SK-N-MC (cell line): ENCODE measurements at regions not wholly inside any gene's neighbourhood (a gene's known extent, or its start where the extent isn't known, plus 50 kb on each side); places are given as distances from the start of the nearest gene placed in this dataset.

ENCODE experiments used
- EZH2 ChIP-seq: fragments of 200-600 bp; sonication (generic); IDR thresholded peaks from one replicate; pipeline ENCODE4 v1.6.1; 2017; ENCODE audit warnings: antibody characterized with exemption
- POLR2AphosphoS5 ChIP-seq: IDR thresholded peaks from 2 replicates; pipeline ENCODE4 v1.6.1; 2012; ENCODE audit warnings: mild to moderate bottlenecking, low read depth, low read length, borderline replicate concordance

DNA sequence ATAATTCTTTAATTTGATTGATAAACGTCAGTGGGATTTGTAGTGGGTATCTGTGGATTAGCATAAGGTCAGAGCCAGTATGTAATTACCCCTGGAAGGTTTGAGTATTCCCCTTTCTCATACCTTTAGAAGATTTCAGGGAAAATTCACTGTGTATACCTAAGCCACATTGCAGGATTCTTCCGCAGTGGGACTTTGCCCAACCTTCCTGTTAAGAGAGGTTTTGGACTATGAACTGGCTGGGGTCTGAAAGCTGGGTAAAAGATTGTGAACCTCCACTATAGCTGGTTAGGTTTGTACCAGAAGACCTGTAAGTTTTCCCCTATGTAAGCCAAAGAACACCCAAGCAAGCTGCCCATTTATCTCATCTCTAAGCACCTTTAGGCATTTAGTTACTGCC, 150.2 kb downstream of the TTC6 start:
- TF ChIP-seq POLR2AphosphoS5 (no peak), EZH2 (no peak)
